ENCODE measurements at regions not wholly inside any gene's neighbourhood (a gene's known extent, or its start where the extent isn't known, plus 50 kb on each side); places are given as distances from the start of the nearest gene placed in this dataset.

DNA sequence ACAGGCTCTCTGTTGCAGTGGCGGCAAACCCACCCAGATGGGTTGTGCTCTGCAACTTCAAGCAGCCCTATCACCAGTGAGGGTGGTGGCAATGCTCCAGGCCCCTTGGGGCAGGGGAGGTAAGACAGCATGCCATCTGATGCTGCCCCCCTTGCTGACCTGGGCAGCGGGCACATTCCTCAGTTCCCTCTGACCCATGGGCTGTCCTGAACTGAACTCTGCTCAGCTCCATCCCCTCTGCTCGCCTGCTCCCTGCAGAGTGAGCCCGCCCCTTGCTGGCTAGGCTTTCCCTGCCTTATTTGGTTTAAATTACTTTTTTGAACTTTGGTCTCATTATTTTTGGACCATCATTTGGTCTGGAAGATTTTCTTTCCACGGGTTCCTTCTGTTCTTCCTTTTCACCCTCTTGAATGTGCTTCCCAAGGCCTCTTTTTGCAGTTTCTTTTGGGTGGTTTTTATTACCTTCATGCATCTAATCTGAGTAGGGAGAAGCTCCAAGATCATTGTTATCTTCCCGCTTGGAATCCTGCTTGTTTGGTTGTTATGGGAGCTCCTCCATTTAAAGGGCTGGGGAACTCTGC, 565.4 kb downstream of the TNS1 start:
- Histone ChIP-seq H3K79me2 (ENCODE audit: control insufficient read depth, low read length) (no peaks in the 10 kb centered on the region), H3F3A (ENCODE audit: control insufficient read depth, insufficient read depth) (no peaks in the 10 kb centered on the region), H3K27me3 (ENCODE audit: control insufficient read depth, low read length) (no peaks in the 10 kb centered on the region; the same call in 1 of the 2 replicates), H3K4me1 (ENCODE audit: control insufficient read depth, low read length) (no peaks in the 10 kb centered on the region), H3K4me2 (ENCODE audit: low read length) (no peak overlapping the region), H3K4me3 (ENCODE audit: low read length) (no peak overlapping the region), H3K9me3 (ENCODE audit: control insufficient read depth, insufficient read depth, low read length) (no peaks in the 10 kb centered on the region), H3K27ac (ENCODE audit: low read depth, low read length) (no peak overlapping the region), H3K36me3 (ENCODE audit: control insufficient read depth, low read length) (no peaks in the 10 kb centered on the region), H4K20me1 (ENCODE audit: control insufficient read depth, insufficient read depth, low read depth, low read length) (no peaks in the 10 kb centered on the region), H3K9me2 (replicated peaks; ENCODE audit: control insufficient read depth, low read length) (no peaks in the 10 kb centered on the region)
- no peak for TF ChIP-seq EZH2phosphoT487 (IDR thresholded peaks at IDR 0.05; ENCODE audit: borderline replicate concordance, low read length)
- TF ChIP-seq, protein P1, sequence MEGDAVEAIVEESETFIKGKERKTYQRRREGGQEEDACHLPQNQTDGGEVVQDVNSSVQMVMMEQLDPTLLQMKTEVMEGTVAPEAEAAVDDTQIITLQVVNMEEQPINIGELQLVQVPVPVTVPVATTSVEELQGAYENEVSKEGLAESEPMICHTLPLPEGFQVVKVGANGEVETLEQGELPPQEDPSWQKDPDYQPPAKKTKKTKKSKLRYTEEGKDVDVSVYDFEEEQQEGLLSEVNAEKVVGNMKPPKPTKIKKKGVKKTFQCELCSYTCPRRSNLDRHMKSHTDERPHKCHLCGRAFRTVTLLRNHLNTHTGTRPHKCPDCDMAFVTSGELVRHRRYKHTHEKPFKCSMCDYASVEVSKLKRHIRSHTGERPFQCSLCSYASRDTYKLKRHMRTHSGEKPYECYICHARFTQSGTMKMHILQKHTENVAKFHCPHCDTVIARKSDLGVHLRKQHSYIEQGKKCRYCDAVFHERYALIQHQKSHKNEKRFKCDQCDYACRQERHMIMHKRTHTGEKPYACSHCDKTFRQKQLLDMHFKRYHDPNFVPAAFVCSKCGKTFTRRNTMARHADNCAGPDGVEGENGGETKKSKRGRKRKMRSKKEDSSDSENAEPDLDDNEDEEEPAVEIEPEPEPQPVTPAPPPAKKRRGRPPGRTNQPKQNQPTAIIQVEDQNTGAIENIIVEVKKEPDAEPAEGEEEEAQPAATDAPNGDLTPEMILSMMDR (IDR thresholded peaks at IDR 0.05; ENCODE audit: low read depth, low read length, poor library complexity, severe bottlenecking), result no peak

DNA sequence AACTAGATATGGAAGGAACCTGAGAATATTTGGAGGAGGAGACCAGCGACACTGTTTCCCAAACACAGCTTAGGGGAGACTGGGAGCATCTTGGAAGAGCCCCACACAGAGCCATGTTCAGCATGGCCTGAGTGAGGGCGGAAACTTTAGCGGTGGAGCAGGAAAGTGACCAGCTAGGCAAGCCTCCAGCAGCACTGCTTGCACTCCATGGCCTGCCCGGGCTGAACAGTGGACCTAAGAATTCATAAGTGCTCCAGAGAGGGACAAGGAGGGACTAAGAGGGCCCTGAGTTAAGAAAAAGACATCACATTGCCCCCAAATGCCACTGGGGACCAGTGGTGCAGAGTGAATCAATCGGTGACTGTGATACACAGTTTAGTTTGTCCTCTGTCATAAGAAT, 566.4 kb downstream of the TNS1 start:
- Histone ChIP-seq H3K79me2 (ENCODE audit: control insufficient read depth, low read length) (no peaks in the 10 kb centered on the region), H3F3A (ENCODE audit: control insufficient read depth, insufficient read depth) (no peaks in the 10 kb centered on the region), H4K20me1 (ENCODE audit: control insufficient read depth, insufficient read depth, low read depth, low read length) (no peaks in the 10 kb centered on the region), H3K27ac (ENCODE audit: low read depth, low read length) (no peak overlapping the region), H3K4me1 (ENCODE audit: control insufficient read depth, low read length) (no peaks in the 10 kb centered on the region), H3K9me3 (ENCODE audit: control insufficient read depth, insufficient read depth, low read length) (no peaks in the 10 kb centered on the region), H3K27me3 (ENCODE audit: control insufficient read depth, low read length) (no peaks in the 10 kb centered on the region; the same call in 1 of the 2 replicates), H3K4me2 (ENCODE audit: low read length) (no peak overlapping the region), H3K36me3 (ENCODE audit: control insufficient read depth, low read length) (no peaks in the 10 kb centered on the region), H3K4me3 (ENCODE audit: low read length) (no peak overlapping the region), H3K9me2 (replicated peaks; ENCODE audit: control insufficient read depth, low read length) (no peaks in the 10 kb centered on the region)
- no peak for TF ChIP-seq EZH2phosphoT487 (IDR thresholded peaks at IDR 0.05; ENCODE audit: borderline replicate concordance, low read length)
- TF ChIP-seq, protein P1 (IDR thresholded peaks at IDR 0.05; ENCODE audit: low read depth, low read length, poor library complexity, severe bottlenecking), result no peak

DNA sequence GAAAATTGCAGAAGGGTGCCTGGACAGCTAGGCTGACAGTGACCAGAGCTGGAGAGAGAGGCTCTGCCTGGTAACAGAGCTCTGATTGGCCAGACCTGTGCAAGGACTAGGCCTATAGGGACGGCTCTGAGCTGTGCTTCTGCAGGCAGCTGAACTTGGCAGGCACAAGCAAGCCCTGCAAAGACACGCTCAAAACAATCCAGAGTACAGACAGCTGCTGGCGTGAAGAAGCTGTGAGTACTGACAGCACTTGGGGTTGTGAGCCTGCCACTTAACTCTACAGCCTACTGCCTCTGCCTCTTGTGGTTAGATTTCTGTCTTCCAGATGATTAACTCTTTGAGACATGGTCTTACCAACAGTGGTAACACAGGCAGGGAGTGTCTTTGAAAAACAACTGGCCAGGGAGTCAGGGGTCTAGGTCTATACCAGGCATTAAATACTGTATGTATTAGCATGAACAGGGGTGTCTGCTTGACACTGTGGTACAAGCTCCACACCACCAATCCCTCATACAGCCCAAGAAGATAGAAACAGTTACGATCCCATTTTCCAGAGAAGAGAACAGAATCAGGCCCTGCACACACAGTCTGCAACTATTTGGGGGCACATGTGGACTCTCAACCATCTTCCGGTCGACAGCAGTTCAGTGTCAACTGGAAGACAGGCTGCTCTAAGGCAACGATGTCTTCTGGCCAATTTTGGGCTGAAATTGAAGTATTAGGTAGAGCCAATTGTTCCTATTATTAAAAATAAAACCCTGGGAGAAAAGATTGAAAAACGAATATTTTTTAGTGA, 568.4 kb downstream of the TNS1 start:
- Histone ChIP-seq H3K4me2 (ENCODE audit: low read length) (no peak overlapping the region), H4K20me1 (ENCODE audit: control insufficient read depth, insufficient read depth, low read depth, low read length) (no peaks in the 10 kb centered on the region), H3K4me1 (ENCODE audit: control insufficient read depth, low read length) (no peaks in the 10 kb centered on the region), H3K36me3 (ENCODE audit: control insufficient read depth, low read length) (no peaks in the 10 kb centered on the region), H3K27ac (ENCODE audit: low read depth, low read length) (no peak overlapping the region), H3K27me3 (ENCODE audit: control insufficient read depth, low read length) (no peaks in the 10 kb centered on the region; the same call in 1 of the 2 replicates), H3K9me3 (ENCODE audit: control insufficient read depth, insufficient read depth, low read length) (no peaks in the 10 kb centered on the region), H3K9me2 (replicated peaks; ENCODE audit: control insufficient read depth, low read length) (no peaks in the 10 kb centered on the region), H3F3A (ENCODE audit: control insufficient read depth, insufficient read depth) (no peaks in the 10 kb centered on the region), H3K4me3 (ENCODE audit: low read length) (no peak overlapping the region), H3K79me2 (ENCODE audit: control insufficient read depth, low read length) (no peaks in the 10 kb centered on the region)
- TF ChIP-seq, protein P1 (IDR thresholded peaks at IDR 0.05; ENCODE audit: low read depth, low read length, poor library complexity, severe bottlenecking), result no peak
- no peak for TF ChIP-seq EZH2phosphoT487 (IDR thresholded peaks at IDR 0.05; ENCODE audit: borderline replicate concordance, low read length)

Measured in DOHH2 (cell line).